Vagina (tissue), 2 donors: ENCODE measurements at regions not wholly inside any gene's neighbourhood (a gene's known extent, or its start where the extent isn't known, plus 50 kb on each side); places are given as distances from the start of the nearest gene placed in this dataset.

Experiments used
- DNase-seq, 2 donors: peaks; one replicate each; pipeline ENCODE4 v3.0.0-alpha.2; 2017; ENCODE audit errors: extremely low spot score in 2 of 2
- H3K27ac ChIP-seq: fragments of 200-600 bp; sonication (generic); one replicate; pipeline ENCODE4 v1.5.1; 2019
- H3K27me3 ChIP-seq: fragments of 200-600 bp; sonication (generic); one replicate; pipeline ENCODE4 v1.5.1; 2019
- H3K36me3 ChIP-seq, 2 donors: fragments of 200-600 bp; sonication (generic); one replicate each; pipeline ENCODE4 v1.5.1; 2017 to 2019
- H3K4me1 ChIP-seq: fragments of 200-600 bp; sonication (generic); one replicate; pipeline ENCODE4 v1.5.1; 2019
- H3K4me3 ChIP-seq, 2 donors: fragments of 200-600 bp; sonication (generic); 1 replicate in 1 of 2; 2 replicates in 1 of 2; pipeline ENCODE4 v1.5.1; 2016 to 2019
- H3K9me3 ChIP-seq: fragments of 200-600 bp; sonication (generic); one replicate; pipeline ENCODE4 v1.5.1; 2019
- CTCF ChIP-seq, 3 experiments: fragments of 450-650 bp in 2 of 3; fragments of 200-600 bp in 1 of 3; sonication (generic) in 1 of 3; IDR thresholded peaks; one replicate each; pipeline ENCODE4 v1.5.1; 2017 to 2019; ENCODE audit warnings: antibody characterized with exemption in 3 of 3, mild to moderate bottlenecking in 2 of 3, moderate library complexity in 2 of 3
- POLR2A ChIP-seq, 2 donors: fragments of 450-650 bp; IDR thresholded peaks; one replicate each; pipeline ENCODE4 v1.6.1; 2017; ENCODE audit warnings: antibody characterized with exemption in 2 of 2, mild to moderate bottlenecking in 2 of 2, moderate library complexity in 2 of 2
- POLR2AphosphoS5 ChIP-seq, 2 donors: sonication (generic); formaldehyde crosslinking; IDR thresholded peaks; one replicate each; pipeline ENCODE4 v1.9.0; 2017; ENCODE audit warnings: antibody characterized with exemption in 2 of 2, mild to moderate bottlenecking in 2 of 2, low read depth in 1 of 2; ENCODE audit not compliant: insufficient read depth in 1 of 2
- intact Hi-C: fragments of 100-400 bp; cut with DNase I; formaldehyde crosslinking; loops from one replicate; pipeline ENCODE4 v1.15.1; 2023

GRCh38 chr6:147829418-147829817, 320.9 kb downstream of the SAMD5 start:
- Histone ChIP-seq H3K9me3 (no peaks in the 10 kb centered on the region), H3K36me3 (no peaks in the 10 kb centered on the region), H3K27ac (no peak overlapping the region), H3K27me3 (no peaks in the 10 kb centered on the region), H3K4me1 (no peaks in the 10 kb centered on the region), H3K4me3 (no peak overlapping the region)
- no peak for DNase-seq
- TF ChIP-seq POLR2A (IDR thresholded peaks at IDR 0.05) = no peak
- intact Hi-C loops = no loop called here

- no peak for DNase-seq
- Histone ChIP-seq H3K4me3 (no peak overlapping the region), H3K36me3 (no peaks in the 10 kb centered on the region), H3K9me3 (no peaks in the 10 kb centered on the region), H3K4me1 (no peaks in the 10 kb centered on the region), H3K27ac (no peak overlapping the region), H3K27me3 (no peaks in the 10 kb centered on the region)
- intact Hi-C loops = no loop called here
- TF ChIP-seq POLR2A (IDR thresholded peaks at IDR 0.05) (no peak), POLR2AphosphoS5 (IDR thresholded peaks at IDR 0.05; ENCODE audit: insufficient read depth in 1 of 2, low read depth in 1 of 2) (no peak), CTCF (IDR thresholded peaks at IDR 0.05) (no peak)
Measured at GRCh38 chr6:147829835-147830234, 321.3 kb downstream of the SAMD5 start.

DNA sequence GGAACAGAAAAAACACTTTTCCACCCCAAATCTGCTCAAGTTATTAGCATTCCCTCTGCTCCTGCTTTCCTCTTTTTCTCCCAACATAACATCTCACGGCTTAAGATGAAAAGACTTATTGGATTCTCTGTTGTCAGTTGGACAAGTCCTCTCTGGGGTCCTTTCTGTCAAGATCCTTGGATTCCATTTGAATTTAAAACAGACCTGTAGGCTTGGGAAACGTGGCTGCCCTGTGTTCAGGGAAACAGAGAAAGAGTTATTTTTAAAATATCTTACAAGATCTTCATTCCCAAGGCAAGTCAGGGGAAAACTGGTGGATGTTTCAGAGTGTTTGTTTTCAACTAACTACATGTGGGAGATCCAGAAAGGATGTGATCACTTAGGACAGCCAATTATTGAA, 322.9 kb downstream of the SAMD5 start:
- no peaks in the 10 kb centered on the region for H3K4me1 ChIP-seq
- no peaks in the 10 kb centered on the region for H3K27me3 ChIP-seq
- no peaks in the 10 kb centered on the region for H3K36me3 ChIP-seq
- no peak overlapping the region for H3K4me3 ChIP-seq
- no peak for TF ChIP-seq POLR2A (IDR thresholded peaks at IDR 0.05)
- TF ChIP-seq POLR2AphosphoS5 (IDR thresholded peaks at IDR 0.05; ENCODE audit: insufficient read depth in 1 of 2, low read depth in 1 of 2) = no peak
- no peaks in the 10 kb centered on the region for H3K9me3 ChIP-seq
- no peak overlapping the region for H3K27ac ChIP-seq
- intact Hi-C loops = no loop called here
- DNase-seq = no peak

GRCh38 chr6:147833607-147834006, 325.1 kb downstream of the SAMD5 start:
- H3K36me3 ChIP-seq = no peaks in the 10 kb centered on the region
- intact Hi-C loops = no loop called here
- TF ChIP-seq POLR2A (IDR thresholded peaks at IDR 0.05) (no peak), CTCF (IDR thresholded peaks at IDR 0.05) (no peak), POLR2AphosphoS5 (IDR thresholded peaks at IDR 0.05; ENCODE audit: insufficient read depth in 1 of 2, low read depth in 1 of 2) (no peak)
- no peak overlapping the region for H3K27ac ChIP-seq
- H3K27me3 ChIP-seq = no peaks in the 10 kb centered on the region
- no peaks in the 10 kb centered on the region for H3K9me3 ChIP-seq
- H3K4me1 ChIP-seq = no peaks in the 10 kb centered on the region
- no peak overlapping the region for H3K4me3 ChIP-seq
- no peak for DNase-seq

DNA sequence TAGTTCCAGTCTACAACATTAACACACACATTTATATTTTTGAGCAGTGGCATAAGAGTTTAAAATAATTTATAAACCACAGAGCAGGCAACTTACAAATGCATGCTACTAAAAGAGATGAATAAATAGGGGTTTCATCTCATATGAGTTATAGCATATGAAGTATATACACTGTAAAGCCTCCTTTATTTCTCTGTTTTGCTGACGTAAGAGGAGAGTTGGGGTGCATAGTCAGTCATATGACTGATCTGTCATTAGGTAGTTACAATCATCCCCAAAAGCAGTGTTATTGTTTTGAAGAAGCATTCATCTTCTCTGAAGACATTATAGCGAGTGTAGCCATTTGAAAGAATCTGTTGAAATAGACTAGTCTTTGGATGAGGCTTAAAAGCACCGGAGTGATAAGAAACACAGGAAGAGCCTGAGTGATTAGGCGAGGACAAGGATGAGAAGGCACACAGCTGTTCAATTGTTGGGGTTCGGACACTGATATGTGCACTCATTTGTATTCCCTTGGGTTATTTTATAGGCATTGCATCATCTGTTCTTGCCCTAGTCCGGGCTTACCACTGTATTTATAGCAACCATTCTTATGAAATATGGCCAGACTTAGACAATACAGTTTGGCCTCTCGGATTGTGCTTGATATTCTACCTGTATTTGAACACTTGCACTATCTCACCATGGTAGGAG, 325.7 kb downstream of the SAMD5 start:
- Histone ChIP-seq H3K36me3 (no peaks in the 10 kb centered on the region), H3K27me3 (no peaks in the 10 kb centered on the region), H3K9me3 (no peaks in the 10 kb centered on the region), H3K4me3 (no peak overlapping the region), H3K27ac (no peak overlapping the region), H3K4me1 (no peaks in the 10 kb centered on the region)
- DNase-seq = no peak
- no peak for TF ChIP-seq POLR2A (IDR thresholded peaks at IDR 0.05)
- TF ChIP-seq POLR2AphosphoS5 (IDR thresholded peaks at IDR 0.05; ENCODE audit: insufficient read depth in 1 of 2, low read depth in 1 of 2) = no peak
- TF ChIP-seq CTCF (IDR thresholded peaks at IDR 0.05) = no peak
- intact Hi-C loops = no loop called here

DNA sequence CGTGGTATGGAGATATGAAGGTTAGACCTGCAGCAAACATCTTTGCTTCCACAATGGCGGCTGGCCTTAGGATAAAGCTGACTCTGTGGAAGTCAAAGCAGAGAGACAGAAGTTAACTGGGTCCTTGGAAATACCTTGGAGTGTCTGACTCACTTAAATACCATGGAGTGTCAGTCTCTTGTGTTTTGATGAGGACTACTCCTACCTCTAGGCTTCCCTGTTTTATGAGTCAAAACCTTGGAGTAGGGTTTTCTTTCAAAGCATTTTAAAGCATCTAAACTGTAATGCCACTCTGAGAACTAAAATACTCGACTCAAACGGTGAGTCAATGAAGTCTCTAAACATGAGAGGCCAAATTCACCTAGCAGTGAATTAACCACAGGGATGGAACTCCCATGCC, 329.1 kb downstream of the SAMD5 start:
- H3K4me3 ChIP-seq = no peak overlapping the region
- no peak overlapping the region for H3K27ac ChIP-seq
- TF ChIP-seq CTCF (IDR thresholded peaks at IDR 0.05) = no peak
- TF ChIP-seq POLR2AphosphoS5 (IDR thresholded peaks at IDR 0.05; ENCODE audit: insufficient read depth in 1 of 2, low read depth in 1 of 2) = no peak
- TF ChIP-seq POLR2A (IDR thresholded peaks at IDR 0.05) = no peak
- no peaks in the 10 kb centered on the region for H3K4me1 ChIP-seq
- H3K27me3 ChIP-seq = no peaks in the 10 kb centered on the region
- intact Hi-C loops = no loop called here
- no peak for DNase-seq
- H3K36me3 ChIP-seq = no peaks in the 10 kb centered on the region
- no peaks in the 10 kb centered on the region for H3K9me3 ChIP-seq
